HG02763 (cell line): ENCODE measurements at regions not wholly inside any gene's neighbourhood (a gene's known extent, or its start where the extent isn't known, plus 50 kb on each side); places are given as distances from the start of the nearest gene placed in this dataset.

Experiments used
- ATAC-seq: cut with Tn5 transposase; IDR thresholded peaks from one replicate; pipeline ENCODE4 v1.9.1; 2021; ENCODE audit warnings: mild to moderate bottlenecking, moderate library complexity; ENCODE audit not compliant: unreplicated experiment

- ATAC-seq, result no peak
Measured at GRCh38 chr1:172753964-172754363, 95.1 kb downstream of the FASLG start.

GRCh38 chr1:172754609-172755008 lies 95.7 kb downstream of the FASLG start:
- no peak for ATAC-seq

- no peak for ATAC-seq
Measured at GRCh38 chr1:172755099-172755498, 96.2 kb downstream of the FASLG start.

GRCh38 chr1:172756024-172756423 lies 97.1 kb downstream of the FASLG start:
- ATAC-seq, result no peak

- ATAC-seq, result no peak
Measured at GRCh38 chr1:172758259-172758658, 99.4 kb downstream of the FASLG start.

- no peak for ATAC-seq
Measured at GRCh38 chr1:172760121-172760520, 101.2 kb downstream of the FASLG start.

GRCh38 chr1:172761581-172762486 lies 102.9 kb downstream of the FASLG start:
- ATAC-seq, result no peak

GRCh38 chr1:172763057-172763456 lies 104.2 kb downstream of the FASLG start:
- no peak for ATAC-seq

GRCh38 chr1:172764378-172764777 lies 105.5 kb downstream of the FASLG start:
- ATAC-seq, result no peak

GRCh38 chr1:172766462-172766861 lies 107.6 kb downstream of the FASLG start:
- no peak for ATAC-seq

- no peak for ATAC-seq
Measured at GRCh38 chr1:172770071-172770470, 111.2 kb downstream of the FASLG start.

GRCh38 chr1:172774561-172774960 lies 115.7 kb downstream of the FASLG start:
- no peak for ATAC-seq

- no peak for ATAC-seq
Measured at GRCh38 chr1:172775606-172776005, 116.7 kb downstream of the FASLG start.

- no peak for ATAC-seq
Measured at GRCh38 chr1:172776071-172776470, 117.2 kb downstream of the FASLG start.

- no peak for ATAC-seq
Measured at GRCh38 chr1:172777767-172778166, 118.9 kb downstream of the FASLG start.

GRCh38 chr1:172778456-172779455 lies 119.9 kb downstream of the FASLG start:
- no peak for ATAC-seq

GRCh38 chr1:172779491-172779890 lies 120.6 kb downstream of the FASLG start:
- ATAC-seq, result no peak

GRCh38 chr1:172781513-172782140 lies 122.7 kb downstream of the FASLG start:
- peak; percentile 93 for ATAC-seq

- no peak for ATAC-seq
Measured at GRCh38 chr1:172789840-172790239, 130.9 kb downstream of the FASLG start.

- no peak for ATAC-seq
Measured at GRCh38 chr1:172790245-172790644, 131.3 kb downstream of the FASLG start.

- ATAC-seq, result no peak
Measured at GRCh38 chr1:172793823-172794222, 134.9 kb downstream of the FASLG start.
